WTC11 (cell line): ENCODE measurements at regions not wholly inside any gene's neighbourhood (a gene's known extent, or its start where the extent isn't known, plus 50 kb on each side); places are given as distances from the start of the nearest gene placed in this dataset.

Experiments
- ATAC-seq: fragments of 200-7000 bp; cut with Tn5 transposase; 2 replicates; pipeline ENCODE4 v1.10.0; 2021; ENCODE audit warnings: mild to moderate bottlenecking, moderate library complexity
- CTCF ChIA-PET: fragments of 300-600 bp; sonication (Branson Sonifier 250); formaldehyde crosslinking; loops from one replicate; lab custom pipeline; 2021; ENCODE audit warnings: antibody characterized with exemption; lab: Charles Lee
- POLR2A ChIA-PET: fragments of 350-600 bp; sonication (Branson Sonifier 250); formaldehyde crosslinking; loops from one replicate; lab custom pipeline; 2021; ENCODE audit warnings: antibody characterized with exemption; lab: Charles Lee
- DNase-seq: peaks from one replicate; pipeline ENCODE4 v3.0.0; 2021; ENCODE audit warnings: low spot score
- H3K27ac Mint-ChIP-seq: 2 replicates; pipeline ENCODE4 v1.8.0; 2021; ENCODE audit warnings: mixed read lengths
- H3K27me3 Mint-ChIP-seq: 2 replicates; pipeline ENCODE4 v1.8.0; 2021; ENCODE audit warnings: low read depth, mild to moderate bottlenecking, moderate library complexity, mixed read lengths
- H3K36me3 Mint-ChIP-seq: 2 replicates; pipeline ENCODE4 v1.8.0; 2021; ENCODE audit warnings: mixed read lengths
- H3K4me1 Mint-ChIP-seq: 2 replicates; pipeline ENCODE4 v1.8.0; 2022; ENCODE audit warnings: mixed read lengths
- H3K4me3 Mint-ChIP-seq: 2 replicates; pipeline ENCODE4 v1.8.0; 2021; ENCODE audit warnings: mild to moderate bottlenecking, moderate library complexity, mixed read lengths
- H3K9me3 Mint-ChIP-seq: 2 replicates; pipeline ENCODE4 v1.8.0; 2021; ENCODE audit warnings: mixed read lengths
- ELF4 ChIP-seq: sonication (generic); formaldehyde crosslinking; IDR thresholded peaks from 2 replicates; pipeline ENCODE4 v1.8.1; 2022; ENCODE audit warnings: low read depth, mild to moderate bottlenecking, moderate library complexity, missing genetic modification reagents
- FOXJ3 ChIP-seq: sonication (generic); formaldehyde crosslinking; IDR thresholded peaks from 2 replicates; pipeline ENCODE4 v1.9.0; 2021; ENCODE audit warnings: missing genetic modification reagents, mild to moderate bottlenecking, borderline replicate concordance
- FOXK1 ChIP-seq: sonication (generic); formaldehyde crosslinking; IDR thresholded peaks from 2 replicates; pipeline ENCODE4 v1.8.0; 2022; ENCODE audit warnings: mild to moderate bottlenecking, moderate library complexity, missing genetic modification reagents
- FOXP1 ChIP-seq: sonication (generic); formaldehyde crosslinking; IDR thresholded peaks from 2 replicates; pipeline ENCODE4 v1.8.0; 2022; ENCODE audit warnings: missing genetic modification reagents, mild to moderate bottlenecking, moderate library complexity, borderline replicate concordance
- GRHL2 ChIP-seq: fragments of 250-450 bp; sonication (Bioruptor Pico); IDR thresholded peaks from 2 replicates; pipeline ENCODE4 v1.8.0; 2022; ENCODE audit warnings: mild to moderate bottlenecking, moderate library complexity; ENCODE audit not compliant: insufficient replicate concordance, severe bottlenecking
- IRF2 ChIP-seq: sonication (generic); formaldehyde crosslinking; IDR thresholded peaks from 2 replicates; pipeline ENCODE4 v1.8.0; 2022; ENCODE audit warnings: low read depth, missing genetic modification reagents, borderline replicate concordance
- KAT7 ChIP-seq: sonication (generic); formaldehyde crosslinking; IDR thresholded peaks from 2 replicates; pipeline ENCODE4 v1.8.1; 2023; ENCODE audit warnings: missing genetic modification reagents, mild to moderate bottlenecking, borderline replicate concordance
- MYBL2 ChIP-seq: sonication (generic); formaldehyde crosslinking; IDR thresholded peaks from 2 replicates; pipeline ENCODE4 v1.8.1; 2023; ENCODE audit warnings: mild to moderate bottlenecking, moderate library complexity, missing genetic modification reagents
- OVOL2 ChIP-seq: fragments of 250-450 bp; sonication (Bioruptor Pico); IDR thresholded peaks from 2 replicates; pipeline ENCODE4 v1.9.0; 2021; ENCODE audit warnings: mild to moderate bottlenecking, borderline replicate concordance
- PRRX2 ChIP-seq: fragments of 250-450 bp; sonication (Bioruptor Pico); IDR thresholded peaks from 2 replicates; pipeline ENCODE4 v1.8.0; 2021; ENCODE audit warnings: mild to moderate bottlenecking
- RELA ChIP-seq: sonication (generic); formaldehyde crosslinking; IDR thresholded peaks from 2 replicates; pipeline ENCODE4 v1.8.1; 2022; ENCODE audit warnings: missing genetic modification reagents, mild to moderate bottlenecking, borderline replicate concordance
- ZNF263 ChIP-seq: sonication (generic); formaldehyde crosslinking; IDR thresholded peaks from 2 replicates; pipeline ENCODE4 v1.8.1; 2022; ENCODE audit warnings: low read depth, mild to moderate bottlenecking, moderate library complexity, missing genetic modification reagents
- TF ChIP-seq, protein P1 (sequence below): sonication (generic); formaldehyde crosslinking; IDR thresholded peaks from 2 replicates; pipeline ENCODE4 v1.8.1; 2022; ENCODE audit warnings: mild to moderate bottlenecking, missing genetic modification reagents, moderate library complexity, borderline replicate concordance
- TF ChIP-seq, protein P2 (sequence below): sonication (generic); formaldehyde crosslinking; IDR thresholded peaks from 2 replicates; pipeline ENCODE4 v1.8.0; 2022; ENCODE audit warnings: mild to moderate bottlenecking, missing genetic modification reagents
- TF ChIP-seq, protein P3 (sequence below): fragments of 250-450 bp; sonication (Bioruptor Pico); IDR thresholded peaks from 2 replicates; pipeline ENCODE4 v1.9.0; 2021; ENCODE audit warnings: mild to moderate bottlenecking
- TF ChIP-seq, protein P4 (sequence below): sonication (generic); formaldehyde crosslinking; IDR thresholded peaks from 2 replicates; pipeline ENCODE4 v1.8.0; 2022; ENCODE audit warnings: missing genetic modification reagents
- TF ChIP-seq, protein P5 (sequence below): sonication (generic); formaldehyde crosslinking; IDR thresholded peaks from 2 replicates; pipeline ENCODE4 v1.8.1; 2022; ENCODE audit warnings: missing genetic modification reagents, borderline replicate concordance
- TF ChIP-seq, protein P6 (sequence below): sonication (generic); formaldehyde crosslinking; IDR thresholded peaks from 2 replicates; pipeline ENCODE4 v1.8.1; 2022; ENCODE audit warnings: mild to moderate bottlenecking, moderate library complexity, missing genetic modification reagents
- TF ChIP-seq, protein P7 (sequence below): sonication (generic); formaldehyde crosslinking; IDR thresholded peaks from 2 replicates; pipeline ENCODE4 v1.8.1; 2022; ENCODE audit warnings: low read depth, mild to moderate bottlenecking, moderate library complexity, missing genetic modification reagents, borderline replicate concordance
- TF ChIP-seq, protein P8 (sequence below): fragments of 250-450 bp; sonication (Bioruptor Pico); IDR thresholded peaks from 2 replicates; pipeline ENCODE4 v1.9.0; 2021; ENCODE audit warnings: moderate library complexity, mild to moderate bottlenecking, inconsistent platforms, borderline replicate concordance
- TF ChIP-seq, protein P9 (sequence below): sonication (generic); formaldehyde crosslinking; IDR thresholded peaks from 2 replicates; pipeline ENCODE4 v1.8.1; 2023; ENCODE audit warnings: mild to moderate bottlenecking, missing genetic modification reagents
- TF ChIP-seq, protein P10 (sequence below): sonication (generic); formaldehyde crosslinking; IDR thresholded peaks from 2 replicates; pipeline ENCODE4 v1.8.1; 2023; ENCODE audit warnings: mild to moderate bottlenecking, missing genetic modification reagents, moderate library complexity

DNA sequence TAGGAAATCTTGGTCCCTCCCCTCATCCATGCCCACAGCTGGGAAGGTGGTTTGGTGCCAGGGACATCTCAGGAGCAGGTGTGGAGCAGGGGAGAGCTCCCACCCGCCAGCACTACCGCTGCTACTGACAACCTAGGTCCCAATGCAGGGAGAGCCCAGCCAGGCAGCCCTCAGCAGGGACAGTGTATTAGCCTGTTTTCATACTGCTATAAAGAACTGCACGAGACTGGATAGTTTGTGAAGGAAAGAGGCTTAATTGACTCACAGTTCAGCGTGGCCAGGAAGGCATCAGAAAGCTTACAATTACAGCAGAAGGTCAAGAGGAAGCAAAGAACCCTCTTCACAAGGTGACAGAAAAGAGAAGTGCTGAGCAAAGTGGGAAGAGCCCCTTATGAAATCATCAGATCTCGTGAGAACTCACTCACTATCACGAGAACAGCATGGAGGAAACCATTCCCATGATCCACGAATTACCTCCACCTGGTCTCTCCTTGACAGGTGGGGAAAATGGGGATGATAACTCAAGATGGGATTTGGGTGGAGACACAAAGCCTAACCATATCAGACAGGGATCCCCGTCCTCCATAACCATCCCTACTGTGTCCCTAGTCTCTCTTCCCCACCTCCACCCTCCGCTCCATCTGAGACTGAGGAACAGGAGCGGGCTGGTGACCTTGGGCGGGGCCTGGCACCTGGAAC, 218.6 kb downstream of the TBC1D2B start (continued):
- TF ChIP-seq, protein P1, sequence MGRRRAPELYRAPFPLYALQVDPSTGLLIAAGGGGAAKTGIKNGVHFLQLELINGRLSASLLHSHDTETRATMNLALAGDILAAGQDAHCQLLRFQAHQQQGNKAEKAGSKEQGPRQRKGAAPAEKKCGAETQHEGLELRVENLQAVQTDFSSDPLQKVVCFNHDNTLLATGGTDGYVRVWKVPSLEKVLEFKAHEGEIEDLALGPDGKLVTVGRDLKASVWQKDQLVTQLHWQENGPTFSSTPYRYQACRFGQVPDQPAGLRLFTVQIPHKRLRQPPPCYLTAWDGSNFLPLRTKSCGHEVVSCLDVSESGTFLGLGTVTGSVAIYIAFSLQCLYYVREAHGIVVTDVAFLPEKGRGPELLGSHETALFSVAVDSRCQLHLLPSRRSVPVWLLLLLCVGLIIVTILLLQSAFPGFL, result no peak
- TF ChIP-seq, protein P2, sequence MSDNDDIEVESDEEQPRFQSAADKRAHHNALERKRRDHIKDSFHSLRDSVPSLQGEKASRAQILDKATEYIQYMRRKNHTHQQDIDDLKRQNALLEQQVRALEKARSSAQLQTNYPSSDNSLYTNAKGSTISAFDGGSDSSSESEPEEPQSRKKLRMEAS (CRISPR knock-in tag), result no peak
- TF ChIP-seq, protein P3, sequence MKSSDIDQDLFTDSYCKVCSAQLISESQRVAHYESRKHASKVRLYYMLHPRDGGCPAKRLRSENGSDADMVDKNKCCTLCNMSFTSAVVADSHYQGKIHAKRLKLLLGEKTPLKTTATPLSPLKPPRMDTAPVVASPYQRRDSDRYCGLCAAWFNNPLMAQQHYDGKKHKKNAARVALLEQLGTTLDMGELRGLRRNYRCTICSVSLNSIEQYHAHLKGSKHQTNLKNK, result no peak
- no peak for TF ChIP-seq RELA (CRISPR knock-in tag)
- TF ChIP-seq, protein P4, sequence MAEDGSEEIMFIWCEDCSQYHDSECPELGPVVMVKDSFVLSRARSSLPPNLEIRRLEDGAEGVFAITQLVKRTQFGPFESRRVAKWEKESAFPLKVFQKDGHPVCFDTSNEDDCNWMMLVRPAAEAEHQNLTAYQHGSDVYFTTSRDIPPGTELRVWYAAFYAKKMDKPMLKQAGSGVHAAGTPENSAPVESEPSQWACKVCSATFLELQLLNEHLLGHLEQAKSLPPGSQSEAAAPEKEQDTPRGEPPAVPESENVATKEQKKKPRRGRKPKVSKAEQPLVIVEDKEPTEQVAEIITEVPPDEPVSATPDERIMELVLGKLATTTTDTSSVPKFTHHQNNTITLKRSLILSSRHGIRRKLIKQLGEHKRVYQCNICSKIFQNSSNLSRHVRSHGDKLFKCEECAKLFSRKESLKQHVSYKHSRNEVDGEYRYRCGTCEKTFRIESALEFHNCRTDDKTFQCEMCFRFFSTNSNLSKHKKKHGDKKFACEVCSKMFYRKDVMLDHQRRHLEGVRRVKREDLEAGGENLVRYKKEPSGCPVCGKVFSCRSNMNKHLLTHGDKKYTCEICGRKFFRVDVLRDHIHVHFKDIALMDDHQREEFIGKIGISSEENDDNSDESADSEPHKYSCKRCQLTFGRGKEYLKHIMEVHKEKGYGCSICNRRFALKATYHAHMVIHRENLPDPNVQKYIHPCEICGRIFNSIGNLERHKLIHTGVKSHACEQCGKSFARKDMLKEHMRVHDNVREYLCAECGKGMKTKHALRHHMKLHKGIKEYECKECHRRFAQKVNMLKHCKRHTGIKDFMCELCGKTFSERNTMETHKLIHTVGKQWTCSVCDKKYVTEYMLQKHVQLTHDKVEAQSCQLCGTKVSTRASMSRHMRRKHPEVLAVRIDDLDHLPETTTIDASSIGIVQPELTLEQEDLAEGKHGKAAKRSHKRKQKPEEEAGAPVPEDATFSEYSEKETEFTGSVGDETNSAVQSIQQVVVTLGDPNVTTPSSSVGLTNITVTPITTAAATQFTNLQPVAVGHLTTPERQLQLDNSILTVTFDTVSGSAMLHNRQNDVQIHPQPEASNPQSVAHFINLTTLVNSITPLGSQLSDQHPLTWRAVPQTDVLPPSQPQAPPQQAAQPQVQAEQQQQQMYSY (CRISPR knock-in tag), result no peak
- TF ChIP-seq FOXJ3, result no peak
- TF ChIP-seq, protein P5, sequence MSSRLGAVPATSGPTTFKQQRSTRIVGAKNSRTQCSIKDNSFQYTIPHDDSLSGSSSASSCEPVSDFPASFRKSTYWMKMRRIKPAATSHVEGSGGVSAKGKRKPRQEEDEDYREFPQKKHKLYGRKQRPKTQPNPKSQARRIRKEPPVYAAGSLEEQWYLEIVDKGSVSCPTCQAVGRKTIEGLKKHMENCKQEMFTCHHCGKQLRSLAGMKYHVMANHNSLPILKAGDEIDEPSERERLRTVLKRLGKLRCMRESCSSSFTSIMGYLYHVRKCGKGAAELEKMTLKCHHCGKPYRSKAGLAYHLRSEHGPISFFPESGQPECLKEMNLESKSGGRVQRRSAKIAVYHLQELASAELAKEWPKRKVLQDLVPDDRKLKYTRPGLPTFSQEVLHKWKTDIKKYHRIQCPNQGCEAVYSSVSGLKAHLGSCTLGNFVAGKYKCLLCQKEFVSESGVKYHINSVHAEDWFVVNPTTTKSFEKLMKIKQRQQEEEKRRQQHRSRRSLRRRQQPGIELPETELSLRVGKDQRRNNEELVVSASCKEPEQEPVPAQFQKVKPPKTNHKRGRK (CRISPR knock-in tag), result no peak
- no peak for TF ChIP-seq PRRX2 (CRISPR knock-in tag)
- no peak for TF ChIP-seq KAT7 (CRISPR knock-in tag)

DNA sequence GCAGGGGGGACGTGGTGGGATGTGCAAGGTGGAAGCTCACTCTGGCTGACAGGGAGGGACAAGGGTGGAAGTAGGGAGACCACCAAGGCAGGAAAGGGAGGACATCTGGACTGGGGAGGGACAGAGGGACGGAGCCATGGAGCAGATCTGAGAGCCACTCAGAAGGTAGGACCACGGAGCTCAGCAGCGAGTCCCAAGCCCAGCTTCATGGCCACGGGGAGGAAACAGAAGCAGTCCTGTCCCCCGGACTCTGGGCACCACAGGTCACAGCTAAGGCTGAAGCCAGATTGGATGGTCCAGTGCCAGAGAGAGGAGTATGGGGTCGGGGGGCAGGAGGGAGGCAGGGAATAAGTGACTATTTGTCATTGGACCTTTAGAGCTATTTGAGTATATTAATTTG, 220.1 kb downstream of the TBC1D2B start:
- H3K27ac Mint-ChIP-seq, result no peak overlapping the region
- DNase-seq (no peak), ATAC-seq (no peak)
- H3K9me3 Mint-ChIP-seq, result no peaks in the 10 kb centered on the region
- H3K4me1 Mint-ChIP-seq, result peaks cover 20% of the 10 kb centered on the region
- no peaks in the 10 kb centered on the region for H3K36me3 Mint-ChIP-seq
- no peak overlapping the region for H3K4me3 Mint-ChIP-seq
- ChIA-PET CTCF (interaction anchor here (0.9 to 1.6 kb wide), 9 partner anchors 13 to 224 kb away, joined by 3 to 6 read pairs (median 4); no protein-coding TSS in a partner anchor), POLR2A (no interaction called here)
- no peaks in the 10 kb centered on the region; the same call in 1 of the 2 replicates for H3K27me3 Mint-ChIP-seq
- TF ChIP-seq IRF2 (CRISPR knock-in tag), result no peak
- TF ChIP-seq ELF4, result no peak
- TF ChIP-seq MYBL2 (CRISPR knock-in tag), result no peak
- TF ChIP-seq, protein P6, sequence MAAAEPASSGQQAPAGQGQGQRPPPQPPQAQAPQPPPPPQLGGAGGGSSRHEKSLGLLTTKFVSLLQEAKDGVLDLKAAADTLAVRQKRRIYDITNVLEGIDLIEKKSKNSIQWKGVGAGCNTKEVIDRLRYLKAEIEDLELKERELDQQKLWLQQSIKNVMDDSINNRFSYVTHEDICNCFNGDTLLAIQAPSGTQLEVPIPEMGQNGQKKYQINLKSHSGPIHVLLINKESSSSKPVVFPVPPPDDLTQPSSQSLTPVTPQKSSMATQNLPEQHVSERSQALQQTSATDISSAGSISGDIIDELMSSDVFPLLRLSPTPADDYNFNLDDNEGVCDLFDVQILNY (CRISPR knock-in tag), result no peak
- no peak for TF ChIP-seq ZNF263 (CRISPR knock-in tag)
- TF ChIP-seq, protein P7, sequence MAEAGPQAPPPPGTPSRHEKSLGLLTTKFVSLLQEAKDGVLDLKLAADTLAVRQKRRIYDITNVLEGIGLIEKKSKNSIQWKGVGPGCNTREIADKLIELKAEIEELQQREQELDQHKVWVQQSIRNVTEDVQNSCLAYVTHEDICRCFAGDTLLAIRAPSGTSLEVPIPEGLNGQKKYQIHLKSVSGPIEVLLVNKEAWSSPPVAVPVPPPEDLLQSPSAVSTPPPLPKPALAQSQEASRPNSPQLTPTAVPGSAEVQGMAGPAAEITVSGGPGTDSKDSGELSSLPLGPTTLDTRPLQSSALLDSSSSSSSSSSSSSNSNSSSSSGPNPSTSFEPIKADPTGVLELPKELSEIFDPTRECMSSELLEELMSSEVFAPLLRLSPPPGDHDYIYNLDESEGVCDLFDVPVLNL (CRISPR knock-in tag), result no peak
- TF ChIP-seq, protein P8, sequence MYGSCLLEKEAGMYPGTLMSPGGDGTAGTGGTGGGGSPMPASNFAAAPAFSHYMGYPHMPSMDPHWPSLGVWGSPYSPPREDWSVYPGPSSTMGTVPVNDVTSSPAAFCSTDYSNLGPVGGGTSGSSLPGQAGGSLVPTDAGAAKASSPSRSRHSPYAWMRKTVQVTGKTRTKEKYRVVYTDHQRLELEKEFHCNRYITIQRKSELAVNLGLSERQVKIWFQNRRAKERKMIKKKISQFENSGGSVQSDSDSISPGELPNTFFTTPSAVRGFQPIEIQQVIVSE (CRISPR knock-in tag), result no peak
- TF ChIP-seq OVOL2, result no peak
- TF ChIP-seq FOXK1 (CRISPR knock-in tag), result no peak
- TF ChIP-seq FOXP1 (CRISPR knock-in tag), result no peak
- TF ChIP-seq, protein P9, sequence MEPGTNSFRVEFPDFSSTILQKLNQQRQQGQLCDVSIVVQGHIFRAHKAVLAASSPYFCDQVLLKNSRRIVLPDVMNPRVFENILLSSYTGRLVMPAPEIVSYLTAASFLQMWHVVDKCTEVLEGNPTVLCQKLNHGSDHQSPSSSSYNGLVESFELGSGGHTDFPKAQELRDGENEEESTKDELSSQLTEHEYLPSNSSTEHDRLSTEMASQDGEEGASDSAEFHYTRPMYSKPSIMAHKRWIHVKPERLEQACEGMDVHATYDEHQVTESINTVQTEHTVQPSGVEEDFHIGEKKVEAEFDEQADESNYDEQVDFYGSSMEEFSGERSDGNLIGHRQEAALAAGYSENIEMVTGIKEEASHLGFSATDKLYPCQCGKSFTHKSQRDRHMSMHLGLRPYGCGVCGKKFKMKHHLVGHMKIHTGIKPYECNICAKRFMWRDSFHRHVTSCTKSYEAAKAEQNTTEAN (CRISPR knock-in tag), result no peak
- TF ChIP-seq, protein P10, sequence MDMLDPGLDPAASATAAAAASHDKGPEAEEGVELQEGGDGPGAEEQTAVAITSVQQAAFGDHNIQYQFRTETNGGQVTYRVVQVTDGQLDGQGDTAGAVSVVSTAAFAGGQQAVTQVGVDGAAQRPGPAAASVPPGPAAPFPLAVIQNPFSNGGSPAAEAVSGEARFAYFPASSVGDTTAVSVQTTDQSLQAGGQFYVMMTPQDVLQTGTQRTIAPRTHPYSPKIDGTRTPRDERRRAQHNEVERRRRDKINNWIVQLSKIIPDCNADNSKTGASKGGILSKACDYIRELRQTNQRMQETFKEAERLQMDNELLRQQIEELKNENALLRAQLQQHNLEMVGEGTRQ (CRISPR knock-in tag), result no peak
- TF ChIP-seq GRHL2 (CRISPR knock-in tag), result no peak
